ENCODE measurements at regions not wholly inside any gene's neighbourhood (a gene's known extent, or its start where the extent isn't known, plus 50 kb on each side); places are given as distances from the start of the nearest gene placed in this dataset.

GRCh38 chr6:53446151-53446550 is 97.4 kb upstream of the ELOVL5 start:
- H3K4me1 ChIP-seq (ENCODE audit: low read length): no peaks in the 10 kb centered on the region
- H3K9me2 ChIP-seq (replicated peaks; ENCODE audit: insufficient read depth, low read length): no peaks in the 10 kb centered on the region
- H4K20me1 ChIP-seq (ENCODE audit: insufficient read depth, low read depth, low read length): no peaks in the 10 kb centered on the region
- no peak for DNase-seq
- H2AFZ ChIP-seq (ENCODE audit: low read length): no peak overlapping the region
- no peak overlapping the region for H3K4me2 ChIP-seq (ENCODE audit: low read depth, low read length, poor library complexity, severe bottlenecking)
- no peak overlapping the region for H3K27ac ChIP-seq (ENCODE audit: low read length)
- no peaks in the 10 kb centered on the region for H3K27me3 ChIP-seq (ENCODE audit: low read length)
- H3K79me2 ChIP-seq (ENCODE audit: low read length): no peaks in the 10 kb centered on the region
- H3K4me3 ChIP-seq (ENCODE audit: low read length): no peak overlapping the region
- H3K36me3 ChIP-seq (ENCODE audit: insufficient read depth, low read length): no peaks in the 10 kb centered on the region
- H3K9ac ChIP-seq (ENCODE audit: low read length): no peak overlapping the region
- H3K9me3 ChIP-seq (ENCODE audit: low read length): no peaks in the 10 kb centered on the region

GRCh38 chr6:53441761-53442160 is 93.0 kb upstream of the ELOVL5 start:
- Histone ChIP-seq H3K9me2 (replicated peaks; ENCODE audit: insufficient read depth, low read length) (no peaks in the 10 kb centered on the region), H2AFZ (ENCODE audit: low read length) (no peak overlapping the region), H3K27ac (ENCODE audit: low read length) (no peak overlapping the region), H3K4me1 (ENCODE audit: low read length) (no peaks in the 10 kb centered on the region), H4K20me1 (ENCODE audit: insufficient read depth, low read depth, low read length) (no peaks in the 10 kb centered on the region), H3K27me3 (ENCODE audit: low read length) (no peaks in the 10 kb centered on the region), H3K36me3 (ENCODE audit: insufficient read depth, low read length) (no peaks in the 10 kb centered on the region), H3K4me2 (ENCODE audit: low read depth, low read length, poor library complexity, severe bottlenecking) (no peak overlapping the region), H3K79me2 (ENCODE audit: low read length) (no peaks in the 10 kb centered on the region), H3K9me3 (ENCODE audit: low read length) (no peaks in the 10 kb centered on the region), H3K4me3 (ENCODE audit: low read length) (no peak overlapping the region), H3K9ac (ENCODE audit: low read length) (no peak overlapping the region)
- no peak for DNase-seq

GRCh38 chr6:53441035-53441493 is 92.3 kb upstream of the ELOVL5 start:
- DNase-seq: no peak
- Histone ChIP-seq H3K79me2 (ENCODE audit: low read length) (no peaks in the 10 kb centered on the region), H3K9me2 (replicated peaks; ENCODE audit: insufficient read depth, low read length) (no peaks in the 10 kb centered on the region), H3K9me3 (ENCODE audit: low read length) (no peaks in the 10 kb centered on the region), H3K9ac (ENCODE audit: low read length) (no peak overlapping the region), H4K20me1 (ENCODE audit: insufficient read depth, low read depth, low read length) (no peaks in the 10 kb centered on the region), H2AFZ (ENCODE audit: low read length) (no peak overlapping the region), H3K27me3 (ENCODE audit: low read length) (no peaks in the 10 kb centered on the region), H3K36me3 (ENCODE audit: insufficient read depth, low read length) (no peaks in the 10 kb centered on the region), H3K4me3 (ENCODE audit: low read length) (no peak overlapping the region), H3K4me1 (ENCODE audit: low read length) (no peaks in the 10 kb centered on the region), H3K4me2 (ENCODE audit: low read depth, low read length, poor library complexity, severe bottlenecking) (no peak overlapping the region), H3K27ac (ENCODE audit: low read length) (no peak overlapping the region)

DNA sequence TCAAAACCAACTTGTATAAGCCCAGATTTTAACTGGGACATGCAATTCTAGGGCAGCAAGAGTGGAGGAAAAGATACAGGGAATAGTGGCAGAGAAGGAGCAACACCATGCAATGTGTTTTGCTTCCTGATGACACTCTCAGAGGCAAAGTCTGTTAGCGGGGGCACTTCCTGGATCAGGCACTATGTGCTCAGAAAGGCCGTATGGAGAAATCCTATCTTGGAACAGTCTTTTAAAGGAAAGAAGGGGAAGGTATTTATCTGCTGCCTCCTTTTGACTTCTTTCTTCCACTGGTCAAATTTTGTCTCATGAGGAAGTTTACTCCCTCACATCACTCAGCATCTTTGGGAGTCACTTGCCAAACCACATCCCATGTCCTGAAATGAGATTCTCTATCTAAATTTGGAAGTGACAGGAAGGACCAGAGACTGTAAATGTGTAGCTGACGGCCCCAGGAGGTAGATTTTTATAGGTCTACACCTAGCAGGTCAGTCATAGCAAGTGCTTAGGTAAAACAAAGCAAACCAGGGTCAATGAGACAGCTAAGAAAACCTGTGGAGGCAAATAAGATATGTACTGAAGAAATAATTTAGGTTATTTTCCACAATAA is 91.7 kb upstream of the ELOVL5 start:
- Histone ChIP-seq H2AFZ (ENCODE audit: low read length) (0 out of 2 replicates have a peak overlapping the region, but pooled peaks have one; percentile 2), H3K27me3 (ENCODE audit: low read length) (no peaks in the 10 kb centered on the region), H3K4me3 (ENCODE audit: low read length) (no peak overlapping the region), H3K4me2 (ENCODE audit: low read depth, low read length, poor library complexity, severe bottlenecking) (no peak overlapping the region), H3K4me1 (ENCODE audit: low read length) (no peaks in the 10 kb centered on the region), H4K20me1 (ENCODE audit: insufficient read depth, low read depth, low read length) (no peaks in the 10 kb centered on the region), H3K9me2 (replicated peaks; ENCODE audit: insufficient read depth, low read length) (no peaks in the 10 kb centered on the region), H3K79me2 (ENCODE audit: low read length) (no peaks in the 10 kb centered on the region), H3K9me3 (ENCODE audit: low read length) (no peaks in the 10 kb centered on the region), H3K9ac (ENCODE audit: low read length) (no peak overlapping the region), H3K36me3 (ENCODE audit: insufficient read depth, low read length) (no peaks in the 10 kb centered on the region), H3K27ac (ENCODE audit: low read length) (no peak overlapping the region)
- DNase-seq: no peak

DNA sequence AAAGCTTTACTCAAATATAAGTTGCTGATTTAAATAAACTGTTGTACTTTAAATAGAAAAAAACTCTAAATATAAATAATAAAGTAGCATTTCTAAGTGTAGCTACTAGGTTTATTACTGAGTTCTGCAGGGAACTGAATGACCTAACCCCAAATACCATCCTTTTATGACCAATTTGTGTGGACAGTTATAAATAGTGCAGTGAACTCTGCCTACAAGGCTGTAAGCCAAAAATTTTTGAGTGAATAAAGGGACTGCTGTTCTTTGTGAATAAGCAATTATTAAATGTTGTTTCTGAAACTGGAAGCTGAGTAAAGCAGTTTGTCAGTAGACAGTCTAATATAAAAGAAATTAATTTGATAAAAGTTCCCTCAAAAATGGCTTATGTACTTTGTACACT is 90.8 kb upstream of the ELOVL5 start:
- H3K79me2 ChIP-seq (ENCODE audit: low read length): no peaks in the 10 kb centered on the region
- no peak overlapping the region for H3K4me3 ChIP-seq (ENCODE audit: low read length)
- H3K9ac ChIP-seq (ENCODE audit: low read length): no peak overlapping the region
- H3K9me3 ChIP-seq (ENCODE audit: low read length): no peaks in the 10 kb centered on the region
- H3K9me2 ChIP-seq (replicated peaks; ENCODE audit: insufficient read depth, low read length): no peaks in the 10 kb centered on the region
- no peaks in the 10 kb centered on the region for H4K20me1 ChIP-seq (ENCODE audit: insufficient read depth, low read depth, low read length)
- no peak overlapping the region for H2AFZ ChIP-seq (ENCODE audit: low read length)
- no peaks in the 10 kb centered on the region for H3K4me1 ChIP-seq (ENCODE audit: low read length)
- no peak overlapping the region for H3K4me2 ChIP-seq (ENCODE audit: low read depth, low read length, poor library complexity, severe bottlenecking)
- H3K27ac ChIP-seq (ENCODE audit: low read length): no peak overlapping the region
- H3K27me3 ChIP-seq (ENCODE audit: low read length): no peaks in the 10 kb centered on the region
- H3K36me3 ChIP-seq (ENCODE audit: insufficient read depth, low read length): no peaks in the 10 kb centered on the region
- DNase-seq: no peak

GRCh38 chr6:53437557-53438202 is 88.9 kb upstream of the ELOVL5 start:
- H3K4me2 ChIP-seq (ENCODE audit: low read depth, low read length, poor library complexity, severe bottlenecking): no peak overlapping the region
- no peaks in the 10 kb centered on the region for H3K4me1 ChIP-seq (ENCODE audit: low read length)
- H3K4me3 ChIP-seq (ENCODE audit: low read length): no peak overlapping the region
- no peaks in the 10 kb centered on the region for H3K79me2 ChIP-seq (ENCODE audit: low read length)
- no peaks in the 10 kb centered on the region for H3K36me3 ChIP-seq (ENCODE audit: insufficient read depth, low read length)
- H3K9me2 ChIP-seq (replicated peaks; ENCODE audit: insufficient read depth, low read length): no peaks in the 10 kb centered on the region
- no peak overlapping the region for H3K9ac ChIP-seq (ENCODE audit: low read length)
- no peaks in the 10 kb centered on the region for H3K27me3 ChIP-seq (ENCODE audit: low read length)
- H2AFZ ChIP-seq (ENCODE audit: low read length): no peak overlapping the region
- H3K27ac ChIP-seq (ENCODE audit: low read length): no peak overlapping the region
- H3K9me3 ChIP-seq (ENCODE audit: low read length): no peaks in the 10 kb centered on the region
- DNase-seq: peak; percentile 78
- no peaks in the 10 kb centered on the region for H4K20me1 ChIP-seq (ENCODE audit: insufficient read depth, low read depth, low read length)

GRCh38 chr6:53436526-53437303 is 88.0 kb upstream of the ELOVL5 start:
- H2AFZ ChIP-seq (ENCODE audit: low read length): no peak overlapping the region
- H3K4me3 ChIP-seq (ENCODE audit: low read length): no peak overlapping the region

GRCh38 chr6:53433951-53434285 is 85.2 kb upstream of the ELOVL5 start:
- Histone ChIP-seq H3K4me2 (ENCODE audit: low read depth, low read length, poor library complexity, severe bottlenecking) (no peak overlapping the region), H3K79me2 (ENCODE audit: low read length) (no peaks in the 10 kb centered on the region), H2AFZ (ENCODE audit: low read length) (no peak overlapping the region), H3K9me2 (replicated peaks; ENCODE audit: insufficient read depth, low read length) (no peaks in the 10 kb centered on the region), H3K4me3 (ENCODE audit: low read length) (no peak overlapping the region), H3K27ac (ENCODE audit: low read length) (no peak overlapping the region), H3K36me3 (ENCODE audit: insufficient read depth, low read length) (no peaks in the 10 kb centered on the region), H3K9me3 (ENCODE audit: low read length) (no peaks in the 10 kb centered on the region), H4K20me1 (ENCODE audit: insufficient read depth, low read depth, low read length) (no peaks in the 10 kb centered on the region), H3K4me1 (ENCODE audit: low read length) (no peaks in the 10 kb centered on the region), H3K27me3 (ENCODE audit: low read length) (no peaks in the 10 kb centered on the region), H3K9ac (ENCODE audit: low read length) (no peak overlapping the region)
- no peak for DNase-seq

More at GRCh38 chr6:53436526-53437303, 88.0 kb upstream of the ELOVL5 start:
- H3K27ac ChIP-seq (ENCODE audit: low read length): no peak overlapping the region
- H3K27me3 ChIP-seq (ENCODE audit: low read length): no peaks in the 10 kb centered on the region
- no peak for DNase-seq
- no peaks in the 10 kb centered on the region for H3K4me1 ChIP-seq (ENCODE audit: low read length)
- no peak overlapping the region for H3K4me2 ChIP-seq (ENCODE audit: low read depth, low read length, poor library complexity, severe bottlenecking)
- H3K36me3 ChIP-seq (ENCODE audit: insufficient read depth, low read length): no peaks in the 10 kb centered on the region
- no peak overlapping the region for H3K9ac ChIP-seq (ENCODE audit: low read length)
- H3K9me2 ChIP-seq (replicated peaks; ENCODE audit: insufficient read depth, low read length): no peaks in the 10 kb centered on the region
- no peaks in the 10 kb centered on the region for H3K79me2 ChIP-seq (ENCODE audit: low read length)
- no peaks in the 10 kb centered on the region for H3K9me3 ChIP-seq (ENCODE audit: low read length)
- no peaks in the 10 kb centered on the region for H4K20me1 ChIP-seq (ENCODE audit: insufficient read depth, low read depth, low read length)
